ENCODE measurements at regions not wholly inside any gene's neighbourhood (a gene's known extent, or its start where the extent isn't known, plus 50 kb on each side); places are given as distances from the start of the nearest gene placed in this dataset.
A peak's percentile ranks its signal among the peaks of the same experiment; 100 is the strongest.

DNA sequence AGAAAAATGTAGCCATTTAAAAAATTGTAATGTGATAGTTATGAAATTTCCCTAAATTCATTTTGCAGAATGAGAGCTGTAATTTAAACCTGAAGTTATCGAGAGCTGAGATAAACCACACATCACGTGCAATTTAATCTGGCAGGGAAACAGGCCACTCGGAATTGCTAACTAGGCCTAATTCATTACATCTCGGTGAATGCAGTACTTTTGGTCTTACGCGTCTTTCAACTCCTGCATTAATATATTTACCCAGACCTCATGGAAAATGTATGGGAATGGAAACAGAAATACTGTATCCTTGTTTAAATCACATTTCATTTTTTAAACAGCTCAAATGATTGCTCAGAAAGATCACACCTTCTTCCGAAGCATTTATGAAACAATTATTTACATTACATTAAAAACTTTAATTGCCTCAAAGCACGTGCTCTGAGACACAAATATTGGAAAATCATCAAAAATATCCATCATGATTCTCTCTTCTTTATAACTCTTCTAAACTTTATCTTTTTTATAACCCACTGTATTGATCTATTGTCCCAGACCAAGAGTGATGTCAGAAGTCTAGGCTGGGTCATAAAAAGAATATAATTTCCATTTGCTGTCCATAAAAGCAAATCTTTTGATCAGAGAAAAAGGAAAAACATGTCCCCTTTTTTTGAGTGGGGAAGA, 111.7 kb upstream of the MYL2 start:
- ATAC-seq (no peak), DNase-seq (ENCODE audit: low spot score) (no peak)

DNA sequence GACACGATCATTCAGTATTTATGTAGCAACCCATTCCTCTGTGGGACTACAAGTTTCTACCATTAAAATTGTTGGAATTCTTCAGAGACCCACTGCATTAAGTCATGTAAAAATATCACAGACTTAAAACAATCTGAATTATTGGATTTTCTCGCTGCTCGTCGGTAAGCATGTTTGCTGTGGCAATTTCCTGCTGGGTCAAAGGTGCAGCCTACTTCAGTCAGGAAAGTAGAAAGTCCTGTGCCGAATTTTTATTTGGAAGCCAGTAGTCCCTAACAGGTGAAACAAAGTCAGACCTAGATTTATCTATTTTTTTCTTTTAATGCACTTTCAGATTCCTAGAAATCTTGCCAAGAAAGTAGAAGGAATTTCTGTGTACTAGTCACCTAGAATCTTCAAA, 110.4 kb upstream of the MYL2 start:
- DNase-seq (ENCODE audit: low spot score), result no peak
- ATAC-seq, result peak; percentile 65

DNA sequence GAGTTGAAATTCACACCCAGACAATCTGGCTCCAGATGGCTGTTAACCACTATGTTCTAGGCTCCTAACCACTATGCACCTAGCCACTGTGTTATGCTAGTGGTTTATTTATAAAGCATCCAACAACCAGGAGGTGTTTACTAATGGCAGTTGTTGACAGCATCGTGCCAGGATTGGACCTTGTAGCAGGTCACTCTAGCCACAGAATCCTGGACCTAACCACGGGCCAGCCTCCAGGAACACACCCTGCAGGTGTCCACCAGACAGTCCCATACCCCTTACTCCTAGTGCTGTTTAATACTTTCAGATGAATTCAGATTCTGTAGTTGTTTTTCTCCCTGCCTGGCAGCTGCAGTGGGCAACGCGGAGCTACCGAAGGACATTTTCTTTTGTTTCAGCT, 109.4 kb upstream of the MYL2 start:
- peak; percentile 71 for ATAC-seq
- DNase-seq (ENCODE audit: low spot score), result peak; percentile 55

DNA sequence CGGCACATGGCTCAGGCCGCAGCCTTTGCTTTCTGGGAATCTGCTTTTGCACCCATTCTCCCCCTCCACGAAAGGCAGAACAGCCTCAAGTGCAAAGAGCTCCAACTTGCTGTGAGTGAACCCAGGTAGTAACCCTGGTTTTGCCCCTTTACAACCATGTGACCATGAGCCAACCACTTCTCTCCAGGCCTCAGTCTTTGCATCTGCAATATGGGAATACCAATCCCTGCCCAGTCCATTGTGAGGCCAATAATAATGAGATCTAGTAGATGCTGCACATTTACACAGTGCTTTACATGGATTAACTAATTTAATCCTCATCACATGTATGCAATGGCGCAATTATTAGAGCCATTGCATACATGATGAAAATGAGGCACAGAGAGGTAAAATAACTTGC, 108.9 kb upstream of the MYL2 start:
- DNase-seq (ENCODE audit: low spot score) (no peak), ATAC-seq (no peak)

DNA sequence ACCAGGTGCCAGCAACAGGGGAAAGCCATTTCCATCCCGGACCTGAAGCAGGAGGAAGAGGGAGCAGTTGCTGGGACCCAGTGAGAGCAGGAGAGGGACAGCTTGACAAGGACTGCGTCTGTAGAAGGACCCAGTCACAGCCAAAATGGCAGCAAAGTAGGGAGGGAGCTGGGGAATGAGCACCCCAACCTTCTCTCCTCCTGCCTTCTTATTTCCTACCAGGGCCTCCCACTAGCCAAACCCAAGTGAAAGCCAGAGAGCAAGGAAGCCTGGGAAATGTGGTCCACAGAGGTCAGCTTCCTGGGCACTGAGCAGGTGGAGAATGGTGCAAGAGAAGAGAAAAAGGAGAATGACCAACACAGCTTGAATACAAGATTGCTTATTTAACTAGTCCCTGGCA, 108.5 kb upstream of the MYL2 start:
- DNase-seq (ENCODE audit: low spot score) (no peak), ATAC-seq (no peak)

DNA sequence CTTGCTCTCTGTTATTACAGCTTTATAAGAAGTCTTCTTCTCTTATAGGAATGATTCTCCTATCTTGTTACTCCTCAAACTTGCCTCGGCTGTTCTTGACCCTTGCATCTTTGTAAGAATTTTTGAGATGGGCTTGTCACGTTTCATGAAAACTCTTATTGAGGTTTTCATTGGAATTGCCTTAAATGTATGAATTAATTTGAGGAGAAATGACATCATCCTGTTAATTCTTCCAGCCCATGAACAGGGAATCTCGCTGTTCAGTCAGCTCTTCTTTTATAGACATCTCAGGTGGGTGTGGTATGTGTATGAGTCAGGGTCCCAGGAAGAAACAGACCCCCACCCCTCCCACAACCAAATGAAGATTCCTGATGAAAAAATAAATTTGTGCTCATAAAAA, 107.1 kb upstream of the MYL2 start:
- no peak for DNase-seq (ENCODE audit: low spot score)

DNA sequence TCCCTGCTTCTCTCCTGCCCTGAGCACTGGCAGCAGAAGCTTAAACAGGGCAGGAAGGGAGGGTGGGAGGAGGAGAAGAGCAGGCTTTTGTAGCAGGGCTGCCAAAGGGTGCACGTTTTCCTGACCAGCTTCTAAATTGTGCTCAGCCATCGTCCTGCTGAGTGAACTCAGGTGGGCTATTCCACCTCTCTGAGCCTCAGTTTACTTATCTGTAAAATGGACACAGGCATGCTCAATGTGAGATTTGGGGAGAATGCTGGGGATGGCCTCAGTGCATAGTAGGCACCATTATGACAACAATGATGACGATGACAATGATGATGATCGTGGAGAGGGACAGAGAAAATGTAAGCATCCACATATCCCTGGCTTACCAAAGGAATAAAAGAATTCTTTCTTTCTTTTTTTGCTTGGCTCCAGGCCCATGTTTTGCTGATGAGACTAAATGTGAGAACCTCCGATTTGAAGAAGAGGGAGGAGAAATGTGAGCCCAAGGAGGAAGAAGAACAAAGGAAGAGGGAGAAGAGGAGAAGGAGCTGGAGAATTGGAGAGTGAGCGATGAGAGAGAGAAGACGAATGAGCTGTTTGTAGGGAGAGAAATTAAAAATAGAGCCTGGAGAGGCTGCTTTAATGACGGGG, 105.5 kb upstream of the MYL2 start:
- DNase-seq (ENCODE audit: low spot score) (no peak), ATAC-seq (no peak)

More for the DNA sequence above, 107.1 kb upstream of the MYL2 start:
- ATAC-seq, result no peak

DNA sequence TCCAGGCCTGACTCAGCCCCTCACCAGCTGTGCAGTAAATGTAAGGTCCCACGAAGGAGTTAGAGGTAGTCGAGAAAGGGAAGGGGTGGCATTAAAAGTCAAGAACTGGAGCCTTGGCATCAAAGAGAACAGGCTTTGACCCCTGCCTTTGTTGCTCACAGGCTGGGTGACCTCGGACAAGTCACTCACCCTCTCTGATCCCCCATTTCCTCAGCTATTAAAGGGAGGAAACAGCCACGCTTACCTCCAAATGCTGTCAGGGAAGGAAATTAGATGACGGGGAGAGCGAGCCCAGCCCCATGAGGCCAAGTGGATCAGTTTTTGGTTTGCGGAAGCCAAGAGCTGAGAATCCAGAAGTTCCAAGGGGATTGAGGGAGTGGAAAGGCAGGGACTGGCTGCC, 104.9 kb upstream of the MYL2 start:
- DNase-seq (ENCODE audit: low spot score), result no peak
- ATAC-seq, result no peak

DNA sequence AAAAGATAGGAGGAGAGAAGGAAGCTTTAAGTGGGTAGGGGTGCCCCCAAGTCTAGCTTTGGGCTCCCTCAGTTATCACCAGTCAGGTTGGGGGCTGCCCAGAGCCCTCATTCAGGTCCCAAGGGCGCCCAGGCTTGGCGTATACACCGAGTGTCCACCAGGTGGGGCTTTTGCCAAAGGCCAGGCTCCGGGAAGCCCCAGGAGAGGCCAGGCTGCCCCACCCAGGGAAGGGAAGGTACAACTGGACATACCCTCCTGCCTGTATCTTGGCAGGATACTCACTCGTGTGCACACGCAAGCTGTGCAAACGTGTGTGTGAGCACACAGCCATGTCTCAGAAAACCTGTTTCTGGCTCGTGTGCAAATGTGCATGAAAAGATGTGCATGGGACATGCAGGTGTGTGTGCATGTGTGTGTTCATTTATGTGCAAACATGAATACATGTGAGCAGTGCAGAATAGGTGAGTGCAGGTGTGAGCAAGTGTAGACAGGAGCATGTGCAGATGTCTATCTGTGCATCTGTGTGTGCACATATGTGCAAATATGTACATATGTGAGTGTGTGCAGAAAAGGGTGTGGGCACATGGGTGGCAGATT, 103.9 kb upstream of the MYL2 start:
- DNase-seq (ENCODE audit: low spot score), result peak; percentile 76
- ATAC-seq, result peak; percentile 98

DNA sequence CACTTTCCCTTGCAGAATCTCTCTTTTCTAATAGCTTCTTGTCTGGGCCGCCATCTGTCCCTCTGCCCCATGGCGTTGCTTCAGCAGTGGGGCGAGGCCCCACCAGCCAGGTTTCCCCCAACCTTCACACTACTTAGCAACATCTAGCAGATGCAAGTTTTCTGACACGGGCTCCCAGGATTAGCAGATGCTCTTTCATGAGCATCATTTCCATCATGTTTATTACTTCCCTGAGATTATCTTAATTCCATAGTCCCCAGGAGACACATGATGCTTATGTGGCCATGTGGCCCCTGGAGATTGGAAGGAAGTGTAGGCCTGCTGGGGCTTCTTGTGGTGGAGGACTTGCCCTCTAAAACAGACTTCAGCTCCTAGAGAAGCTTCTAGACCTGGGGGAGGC, 102.0 kb upstream of the MYL2 start:
- no peak for ATAC-seq
- no peak for DNase-seq (ENCODE audit: low spot score)

DNA sequence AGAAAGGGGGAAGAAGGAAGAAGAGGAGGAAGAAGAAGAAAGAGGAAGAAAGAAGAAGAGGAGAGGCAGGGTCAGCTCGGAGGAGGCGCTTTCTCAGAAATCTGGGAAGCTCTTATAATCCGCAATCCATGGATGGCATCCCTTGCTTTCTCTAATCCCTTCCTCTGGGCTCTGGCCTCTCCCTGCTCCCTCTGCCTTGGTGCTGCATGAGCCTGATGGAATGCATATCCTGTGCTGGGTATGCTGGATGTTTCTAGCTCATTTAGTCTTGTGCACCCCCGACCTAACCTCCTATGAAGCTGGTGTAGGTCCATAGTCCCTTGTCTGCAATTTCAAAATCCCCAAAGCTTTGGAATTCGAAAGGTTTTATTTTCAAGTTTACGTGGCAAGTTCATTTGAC, 94.2 kb upstream of the MYL2 start:
- DNase-seq (ENCODE audit: low spot score), result no peak
- ATAC-seq, result no peak

DNA sequence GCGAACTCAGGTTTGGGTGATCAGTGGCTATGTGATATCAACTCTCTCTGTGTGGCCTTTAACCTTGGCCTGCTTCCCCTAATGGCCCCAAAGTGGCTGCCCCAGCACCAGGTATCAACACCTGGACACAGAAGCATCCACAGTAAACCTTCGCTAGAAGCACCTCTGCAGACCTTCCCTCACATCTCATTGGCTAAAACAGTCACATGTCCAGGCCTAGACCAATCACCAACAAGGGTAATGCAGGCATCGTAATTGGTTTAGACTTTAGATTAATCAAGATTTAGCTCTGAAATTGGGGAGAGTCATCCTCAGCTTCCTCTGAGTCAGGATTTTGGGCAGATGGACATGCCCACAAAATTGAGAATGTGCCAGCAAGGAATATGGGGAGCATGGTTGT, 92.5 kb upstream of the MYL2 start:
- ATAC-seq (no peak), DNase-seq (ENCODE audit: low spot score) (no peak)

DNA sequence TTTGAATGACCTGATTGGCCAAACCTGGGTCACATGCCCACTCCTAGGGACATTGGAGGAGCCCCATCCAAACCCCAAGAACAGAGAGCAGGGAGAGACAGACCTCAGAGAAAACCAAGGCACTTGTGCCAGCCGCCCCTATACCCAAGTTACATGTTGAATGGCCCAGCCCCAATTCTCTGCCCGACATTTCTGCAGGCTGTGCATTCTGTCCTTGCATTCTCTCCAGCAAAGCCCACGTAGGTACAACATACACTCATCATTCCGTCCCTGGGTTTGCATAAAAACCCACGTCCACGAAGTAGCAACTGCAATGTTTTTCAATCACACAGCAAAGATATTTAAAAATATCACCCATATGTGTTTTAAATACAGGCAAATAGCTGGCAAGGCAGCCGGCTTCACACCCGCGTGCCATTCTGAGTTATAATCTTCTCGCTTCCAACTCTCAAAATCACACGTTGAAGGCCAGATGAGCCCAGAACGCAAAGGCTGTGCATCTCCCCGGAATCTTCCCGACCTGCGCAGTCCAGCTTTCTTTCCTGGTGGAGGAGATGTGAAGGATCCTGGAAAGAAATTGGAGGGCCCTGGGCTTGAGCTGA, 91.7 kb upstream of the MYL2 start:
- no peak for ATAC-seq
- no peak for DNase-seq (ENCODE audit: low spot score)

DNA sequence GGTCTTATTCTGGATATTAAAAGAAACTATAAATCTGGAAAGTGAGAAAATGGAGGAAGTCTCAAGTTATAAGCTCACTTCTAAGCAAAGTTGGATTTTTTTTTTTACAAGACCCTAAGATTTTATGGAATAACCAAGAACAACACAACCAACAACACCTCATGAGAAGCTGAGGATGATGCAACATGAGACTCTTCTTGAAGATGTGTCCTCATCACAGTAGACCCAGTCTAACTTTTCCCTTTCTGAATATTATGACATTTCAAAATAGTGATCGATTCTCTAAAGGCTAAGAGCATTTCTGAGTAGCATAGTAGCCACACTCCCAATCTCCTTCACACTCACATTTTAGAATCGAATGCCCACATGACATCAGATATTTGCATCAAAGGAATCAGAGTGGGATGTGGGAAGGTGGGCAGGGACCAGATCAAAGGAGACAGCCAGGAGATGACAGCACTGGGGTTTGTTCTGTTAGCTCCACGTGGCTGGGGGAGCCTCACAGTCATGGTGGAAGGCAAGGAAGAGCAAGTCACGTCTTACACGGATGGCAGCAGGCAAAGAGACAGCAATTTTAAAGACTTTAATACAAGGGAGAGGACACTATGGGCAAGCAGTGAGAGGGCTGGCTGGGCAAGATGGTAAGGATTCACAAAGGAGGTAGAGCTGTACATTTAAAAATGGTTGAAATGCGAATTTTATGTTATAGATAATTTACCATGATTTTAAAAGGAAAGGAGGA, 90.7 kb upstream of the MYL2 start:
- no peak for ATAC-seq
- no peak for DNase-seq (ENCODE audit: low spot score)

DNA sequence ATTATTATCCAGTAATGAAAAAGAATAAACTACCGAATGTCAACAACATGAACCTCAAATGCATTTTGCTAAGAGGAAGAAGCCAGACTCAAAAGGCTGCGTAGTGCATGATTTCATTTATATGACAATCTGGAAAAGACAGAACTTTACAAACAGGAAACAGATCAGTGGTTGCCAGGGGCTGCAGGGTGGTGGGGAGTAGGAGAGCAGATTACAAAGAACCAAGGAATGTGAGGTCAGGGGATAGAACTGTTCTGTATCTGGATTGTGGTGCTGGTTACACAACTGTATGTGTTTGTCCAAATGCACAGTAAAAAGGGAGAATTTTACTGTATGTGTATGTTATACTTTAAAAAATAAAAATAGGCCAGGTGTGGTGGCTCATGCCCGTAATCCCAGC, 89.7 kb upstream of the MYL2 start:
- no peak for ATAC-seq
- DNase-seq (ENCODE audit: low spot score), result no peak

DNA sequence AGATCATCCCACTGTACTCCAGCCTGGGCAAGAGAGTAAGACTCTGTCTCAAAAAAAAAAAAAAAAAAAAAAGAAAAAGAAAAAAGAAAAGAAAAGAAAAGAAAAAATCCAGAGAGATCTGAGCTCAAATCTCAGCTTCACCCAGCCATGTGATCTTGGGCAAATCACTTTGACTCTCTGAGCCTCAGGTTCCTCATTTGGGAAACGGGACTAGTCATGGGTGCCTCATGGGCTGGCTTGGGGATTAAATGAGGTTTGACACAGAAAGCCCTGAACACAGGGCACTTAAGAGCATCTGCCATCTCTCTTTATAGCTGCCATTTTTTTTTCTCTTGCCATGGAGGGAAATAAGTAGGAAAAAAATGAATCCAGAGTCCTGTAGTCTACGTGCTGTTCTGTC, 86.2 kb upstream of the MYL2 start:
- DNase-seq (ENCODE audit: low spot score) (no peak), ATAC-seq (no peak)

DNA sequence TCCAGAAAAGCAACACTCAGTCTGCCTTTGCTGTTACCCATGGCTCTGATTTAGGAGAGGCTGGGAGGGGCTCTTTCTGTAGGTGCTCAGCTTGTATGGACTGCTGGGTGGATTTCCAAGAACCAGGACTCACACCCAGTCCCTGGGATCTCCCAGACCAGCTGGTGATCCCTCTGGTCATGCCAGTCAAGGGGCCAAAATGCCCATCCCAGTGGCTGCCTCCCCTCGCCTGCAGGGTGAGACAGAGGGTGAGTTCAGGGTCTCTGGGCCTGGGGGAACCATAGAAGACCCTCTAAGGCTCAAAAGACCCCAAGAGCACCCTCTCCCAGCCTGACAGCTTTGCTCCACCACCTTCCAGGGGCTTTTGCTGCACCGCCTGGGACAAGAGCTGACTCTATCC, 78.6 kb upstream of the MYL2 start:
- DNase-seq (ENCODE audit: low spot score) (no peak), ATAC-seq (no peak)

DNA sequence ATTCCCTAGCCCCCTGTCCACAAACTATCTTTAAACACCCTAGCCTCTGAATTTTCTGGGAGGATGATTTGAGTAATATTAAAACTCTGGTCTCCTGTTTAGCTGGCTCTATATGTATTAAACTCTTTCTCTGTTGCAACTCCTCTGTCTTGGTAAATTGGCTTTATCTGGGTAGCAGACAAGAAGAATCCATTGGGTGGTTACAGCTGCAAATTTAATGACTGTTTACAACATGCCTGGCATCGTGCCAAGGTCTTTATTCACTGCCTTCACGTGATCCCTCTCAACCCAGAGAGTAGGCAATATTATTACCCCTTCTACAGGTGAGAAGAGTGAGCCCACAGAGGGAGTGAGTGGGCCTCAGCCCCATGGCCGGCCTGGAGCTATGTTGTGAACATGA, 77.8 kb upstream of the MYL2 start:
- ATAC-seq, result no peak
- no peak for DNase-seq (ENCODE audit: low spot score)

DNA sequence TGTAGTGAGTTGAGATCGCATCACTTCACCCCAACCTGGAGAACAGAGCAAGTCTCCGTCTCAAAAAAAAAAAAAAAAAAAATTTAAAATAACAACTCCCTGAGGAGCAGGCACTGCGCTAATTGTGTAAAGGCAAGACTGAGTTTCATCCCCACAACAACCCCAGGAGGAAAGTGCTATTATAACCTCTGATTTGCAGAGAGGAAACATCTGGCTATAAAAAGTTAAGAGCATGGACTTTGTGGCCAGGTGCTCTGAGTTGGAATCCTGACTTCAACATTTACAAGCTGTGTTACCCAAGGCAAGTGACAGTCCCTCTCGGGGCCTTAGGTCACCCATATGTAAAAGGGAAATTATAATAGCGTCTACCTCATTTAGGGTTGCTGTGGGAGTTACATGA, 76.0 kb upstream of the MYL2 start:
- DNase-seq (ENCODE audit: low spot score) (no peak), ATAC-seq (no peak)

DNA sequence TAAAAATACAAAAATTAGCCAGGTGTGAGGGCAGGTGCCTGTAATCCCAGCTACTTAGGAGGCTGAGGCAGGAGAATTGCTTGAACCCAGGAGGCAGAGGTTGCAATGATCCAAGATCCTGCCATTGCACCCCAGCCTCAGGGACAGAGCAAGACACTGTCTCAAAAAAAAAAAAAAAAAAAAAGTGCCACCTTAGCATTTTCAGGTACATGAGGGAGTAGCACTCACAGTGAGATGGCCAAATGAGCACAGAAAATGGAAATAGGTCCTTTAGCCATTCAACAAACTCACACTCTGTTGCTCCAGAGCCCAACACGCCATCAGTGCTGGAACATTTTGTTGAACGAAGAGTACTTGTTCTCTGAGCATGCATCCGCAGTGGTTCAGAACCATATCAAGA, 75.2 kb upstream of the MYL2 start:
- no peak for DNase-seq (ENCODE audit: low spot score)
- ATAC-seq, result no peak

DNA sequence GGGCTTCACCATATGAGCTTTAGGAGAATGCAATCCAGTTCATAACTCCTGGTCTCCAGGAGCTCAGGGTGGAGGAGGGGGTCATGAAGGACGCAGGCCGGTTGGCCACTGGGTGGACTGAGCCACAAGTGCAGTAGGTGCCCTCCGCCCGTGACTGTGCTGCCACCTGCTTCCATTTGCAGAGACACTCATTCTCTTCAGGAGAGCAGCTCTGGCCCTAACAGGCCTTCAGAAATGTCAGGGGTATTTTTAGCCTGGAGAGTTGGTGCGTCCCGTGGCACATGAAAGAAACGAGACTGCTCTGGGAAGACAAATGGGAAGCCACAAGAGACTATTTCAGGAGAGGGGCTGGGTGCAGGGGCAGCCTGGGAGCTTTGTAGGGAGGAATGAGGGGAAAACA, 74.6 kb upstream of the MYL2 start:
- no peak for ATAC-seq
- no peak for DNase-seq (ENCODE audit: low spot score)

DNA sequence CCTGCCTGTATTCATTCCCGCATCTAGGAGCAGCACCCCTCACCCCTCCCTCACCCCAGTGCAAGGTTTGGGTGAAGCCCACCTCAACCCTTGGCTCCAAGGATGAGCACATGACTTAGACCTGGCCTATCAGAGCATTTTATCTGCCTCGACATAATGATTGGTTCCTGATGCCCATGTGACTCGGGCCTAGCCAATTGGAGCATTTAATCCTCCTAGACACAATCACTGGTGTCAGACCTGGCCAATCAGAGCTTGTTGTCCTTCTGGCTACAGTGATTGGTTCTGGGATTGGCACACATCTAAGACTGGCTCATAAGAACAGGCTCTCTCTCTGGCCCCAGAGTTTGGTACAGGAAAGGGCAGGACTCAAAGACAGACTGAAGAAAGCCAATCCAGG, 73.1 kb upstream of the MYL2 start:
- ATAC-seq, result no peak
- DNase-seq (ENCODE audit: low spot score), result no peak
